Liver (tissue), 8 donors: ENCODE measurements at regions not wholly inside any gene's neighbourhood (a gene's known extent, or its start where the extent isn't known, plus 50 kb on each side); places are given as distances from the start of the nearest gene placed in this dataset.

Experiments
- DNase-seq: peaks from one replicate; pipeline ENCODE4 v3.0.0-alpha.2; 2017; ENCODE audit warnings: low spot score
- H3K27ac ChIP-seq, 2 donors: one replicate each; pipeline ENCODE4 v1.7.0; 2013; ENCODE audit warnings: inconsistent platforms in 2 of 2, low read length in 2 of 2, control low read depth in 1 of 2, low read depth in 1 of 2, mild to moderate bottlenecking in 1 of 2
- H3K27me3 ChIP-seq, 4 donors: one replicate each; pipeline versions ENCODE4 v1.6.1 to v1.7.0; 2013; ENCODE audit warnings: low read length in 3 of 4, inconsistent platforms in 1 of 4, mild to moderate bottlenecking in 1 of 4, moderate library complexity in 1 of 4; ENCODE audit not compliant: control insufficient read depth in 4 of 4, insufficient read depth in 4 of 4
- H3K36me3 ChIP-seq, 4 donors: one replicate each; pipeline versions ENCODE4 v1.6.1 to v1.7.0; 2013; ENCODE audit warnings: low read length in 3 of 4, mild to moderate bottlenecking in 3 of 4, low read depth in 1 of 4, moderate library complexity in 1 of 4; ENCODE audit not compliant: control insufficient read depth in 4 of 4, insufficient read depth in 3 of 4
- H3K4me1 ChIP-seq, 4 donors: one replicate each; pipeline versions ENCODE4 v1.6.1 to v1.7.0; 2013; ENCODE audit warnings: low read length in 3 of 4, mild to moderate bottlenecking in 3 of 4, moderate library complexity in 1 of 4; ENCODE audit not compliant: control insufficient read depth in 4 of 4, insufficient read depth in 4 of 4
- H3K4me3 ChIP-seq, 3 donors: one replicate each; pipeline versions ENCODE4 v1.6.1 to v1.7.0; 2013; ENCODE audit warnings: low read length in 3 of 3, control low read depth in 1 of 3, low read depth in 1 of 3, mild to moderate bottlenecking in 1 of 3
- H3K9ac ChIP-seq, 2 donors: one replicate each; pipeline ENCODE4 v1.7.0; 2013; ENCODE audit warnings: low read length in 2 of 2, mild to moderate bottlenecking in 2 of 2, moderate library complexity in 2 of 2, control low read depth in 1 of 2, low read depth in 1 of 2
- H3K9me3 ChIP-seq, 4 donors: one replicate each; pipeline versions ENCODE4 v1.6.1 to v1.7.0; 2013; ENCODE audit warnings: low read length in 3 of 4; ENCODE audit not compliant: control insufficient read depth in 4 of 4
- ATF3 ChIP-seq: IDR thresholded peaks from 2 replicates; pipeline ENCODE4 v1.6.1; 2016; ENCODE audit warnings: antibody characterized with exemption
- CTCF ChIP-seq: fragments of 150-350 bp; IDR thresholded peaks from 2 replicates; pipeline ENCODE4 v1.5.1; 2017; ENCODE audit warnings: improper control_type of control experiment, low read depth, low read length; ENCODE audit not compliant: missing input control
- EGR1 ChIP-seq, 2 donors: IDR thresholded peaks; 2 replicates each; pipeline ENCODE4 v1.6.1; 2016 to 2018; ENCODE audit warnings: antibody characterized with exemption in 2 of 2, low read depth in 2 of 2
- FOXA1 ChIP-seq: IDR thresholded peaks from 2 replicates; pipeline ENCODE4 v1.6.1; 2016; ENCODE audit warnings: antibody characterized with exemption
- FOXA2 ChIP-seq: IDR thresholded peaks from 2 replicates; pipeline ENCODE4 v1.6.1; 2016; ENCODE audit warnings: antibody characterized with exemption
- GABPA ChIP-seq, 2 donors: IDR thresholded peaks in 1 of 2; conservative IDR thresholded peaks in 1 of 2; 2 replicates each; pipeline ENCODE4 v1.6.1; 2016; ENCODE audit warnings: antibody characterized with exemption in 2 of 2, mild to moderate bottlenecking in 1 of 2, moderate library complexity in 1 of 2
- HNF4A ChIP-seq, 2 donors: conservative IDR thresholded peaks; 2 replicates each; pipeline ENCODE4 v1.6.1; 2016; ENCODE audit warnings: antibody characterized with exemption in 2 of 2, mild to moderate bottlenecking in 2 of 2
- HNF4G ChIP-seq: IDR thresholded peaks from 2 replicates; pipeline ENCODE4 v1.6.1; 2016; ENCODE audit warnings: antibody characterized with exemption
- JUND ChIP-seq, 2 donors: IDR thresholded peaks; 2 replicates each; pipeline ENCODE4 v1.6.1; 2016; ENCODE audit warnings: antibody characterized with exemption in 2 of 2
- MAX ChIP-seq: IDR thresholded peaks from 2 replicates; pipeline ENCODE4 v1.6.1; 2016; ENCODE audit warnings: antibody characterized with exemption
- NR2F2 ChIP-seq: IDR thresholded peaks from 2 replicates; pipeline ENCODE4 v1.6.1; 2016; ENCODE audit warnings: antibody characterized with exemption
- RAD21 ChIP-seq, 2 donors: IDR thresholded peaks; 2 replicates each; pipeline ENCODE4 v1.6.1; 2016; ENCODE audit warnings: antibody characterized with exemption in 2 of 2, mild to moderate bottlenecking in 2 of 2
- REST ChIP-seq: IDR thresholded peaks from 2 replicates; pipeline ENCODE4 v1.6.1; 2016; ENCODE audit warnings: antibody characterized with exemption, mild to moderate bottlenecking
- RXRA ChIP-seq, 2 donors: IDR thresholded peaks; 2 replicates each; pipeline ENCODE4 v1.6.1; 2017 to 2018; ENCODE audit warnings: antibody characterized with exemption in 2 of 2, mild to moderate bottlenecking in 1 of 2
- SP1 ChIP-seq: IDR thresholded peaks from 2 replicates; pipeline ENCODE4 v1.6.1; 2018; ENCODE audit warnings: antibody characterized with exemption, mild to moderate bottlenecking
- TAF1 ChIP-seq: conservative IDR thresholded peaks from 2 replicates; pipeline ENCODE4 v1.6.1; 2016; ENCODE audit warnings: antibody characterized with exemption, mild to moderate bottlenecking
- YY1 ChIP-seq: IDR thresholded peaks from 2 replicates; pipeline ENCODE4 v1.6.1; 2016; ENCODE audit warnings: antibody characterized with exemption, mild to moderate bottlenecking
- ZBTB33 ChIP-seq: IDR thresholded peaks from 2 replicates; pipeline ENCODE4 v1.6.1; 2016; ENCODE audit warnings: antibody characterized with exemption
- WGBS: extraction: QIAGEN DNeasy Blood & Tissue Kit; methylation state at CpG from one replicate; pipeline ENCODE4 v1.1.7; 2013; 5-methylcytosine and 5-hydroxymethylcytosine counted together
- donor health status: healthy.
- donor health status: healthy.
- donor health status: healthy.
- donor health status: healthy.
- donor health status: healthy.

- Histone ChIP-seq H3K4me1 (no peaks in the 10 kb centered on the region), H3K9me3 (peaks cover 4 to 22% (median 11%) of the 10 kb centered on the region in 4 donors), H3K4me3 (peak overlapping the region in 1 of 3 donors; percentile 45), H3K27me3 (no peaks in the 10 kb centered on the region), H3K27ac (no peak overlapping the region), H3K36me3 (no peaks in the 10 kb centered on the region), H3K9ac (no peak overlapping the region)
- 69% methylated on average over 4 of the region's 4 CpGs for WGBS
- DNase-seq = no peak
- TF ChIP-seq JUND (IDR thresholded peaks at IDR 0.05) (peak in 1 of 2 donors; percentile 38), REST (no peak)
Observed at GRCh38 chr7:121504482-121504881, 108.4 kb upstream of the FAM3C start.

GRCh38 chr7:121503730-121504129 lies 107.6 kb upstream of the FAM3C start:
- no peak for TF ChIP-seq ZBTB33
- TF ChIP-seq TAF1 = no peak
- TF ChIP-seq GABPA (IDR thresholded peaks at IDR 0.05 in 1 of 2, conservative IDR thresholded peaks at IDR 0.05 in 1 of 2) = no peak
- TF ChIP-seq JUND (IDR thresholded peaks at IDR 0.05) = no peak
- TF ChIP-seq HNF4G = no peak
- TF ChIP-seq FOXA1 = no peak
- no peak for TF ChIP-seq YY1
- TF ChIP-seq EGR1 (IDR thresholded peaks at IDR 0.05; ENCODE audit: low read depth in 2 of 2) = no peak
- no peak for TF ChIP-seq RXRA (IDR thresholded peaks at IDR 0.05)
- no peak for TF ChIP-seq CTCF
- no peak for TF ChIP-seq FOXA2
- TF ChIP-seq HNF4A (conservative IDR thresholded peaks at IDR 0.05) = no peak
- no peak for TF ChIP-seq REST
- no peak for TF ChIP-seq NR2F2
- TF ChIP-seq MAX = no peak
- no peak for TF ChIP-seq ATF3
- TF ChIP-seq SP1 = no peak
- no peak for TF ChIP-seq RAD21 (IDR thresholded peaks at IDR 0.05)
- H3K9ac ChIP-seq = no peak overlapping the region
- WGBS = 98% methylated on average over 1 of the region's 1 CpG
- H3K4me3 ChIP-seq = no peak overlapping the region
- no peaks in the 10 kb centered on the region for H3K27me3 ChIP-seq
- H3K4me1 ChIP-seq = no peaks in the 10 kb centered on the region
- H3K27ac ChIP-seq = no peak overlapping the region
- DNase-seq = no peak
- peaks cover 4 to 21% (median 11%) of the 10 kb centered on the region in 4 donors for H3K9me3 ChIP-seq
- H3K36me3 ChIP-seq = no peaks in the 10 kb centered on the region
